Left forelimb (tissue), 1 donor: ENCODE measurements at regions not wholly inside any gene's neighbourhood (a gene's known extent, or its start where the extent isn't known, plus 50 kb on each side); places are given as distances from the start of the nearest gene placed in this dataset.
"Not testable (repeated sequence)": the region's sequence is repeated elsewhere in the genome, so short reads cannot be mapped to it uniquely, and the experiment has no call there.

Experiments
- DNase-seq: peaks from one replicate; pipeline ENCODE4 v3.0.0-alpha.2; 2018; ENCODE audit warnings: low spot score

- no peak for DNase-seq
Observed at GRCh38 chr9:34793428-34793827, 83.5 kb upstream of the CCL21 start.

GRCh38 chr9:34783951-34784487 is 74.1 kb upstream of the CCL21 start:
- DNase-seq, result no peak

GRCh38 chr9:34782372-34782771 is 72.4 kb upstream of the CCL21 start:
- no peak for DNase-seq

- no peak for DNase-seq
Observed at GRCh38 chr9:34777666-34778065, 67.7 kb upstream of the CCL21 start.

- DNase-seq, result no peak
Observed at GRCh38 chr9:34773955-34774354, 64.0 kb upstream of the CCL21 start.

GRCh38 chr9:34773306-34773910 is 63.5 kb upstream of the CCL21 start:
- DNase-seq, result no peak

- no peak for DNase-seq
Observed at GRCh38 chr9:34771007-34771406, 61.1 kb upstream of the CCL21 start.

GRCh38 chr9:34767087-34767486 is 57.2 kb upstream of the CCL21 start:
- not testable (repeated sequence) for DNase-seq

- not testable (repeated sequence) for DNase-seq
Observed at GRCh38 chr9:34760196-34761040, 50.5 kb upstream of the CCL21 start.
